ENCODE measurements at regions not wholly inside any gene's neighbourhood (a gene's known extent, or its start where the extent isn't known, plus 50 kb on each side); places are given as distances from the start of the nearest gene placed in this dataset.

DNA sequence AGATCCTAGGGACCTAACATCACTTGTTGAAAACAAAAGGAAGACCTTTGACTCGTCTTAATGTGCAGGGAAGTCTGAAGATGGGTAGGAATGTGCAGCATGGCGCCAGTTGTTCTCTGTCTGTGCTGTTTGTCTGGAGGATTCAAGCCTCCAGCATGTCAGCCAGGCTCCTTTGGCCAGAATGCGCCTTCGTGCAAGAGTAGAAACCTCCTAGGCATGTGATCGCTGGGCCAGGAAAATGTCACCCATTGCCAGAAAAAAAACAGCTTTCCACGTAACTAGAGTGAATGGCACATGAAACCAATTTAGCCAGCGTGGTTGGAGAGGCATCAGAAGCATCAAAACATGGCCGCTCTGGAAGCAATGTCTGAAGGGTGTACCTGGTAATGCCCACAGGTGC lies 132.7 kb downstream of the EDN1 start:
- DNase-seq (ENCODE audit: low read depth, low spot score) = no peak

DNA sequence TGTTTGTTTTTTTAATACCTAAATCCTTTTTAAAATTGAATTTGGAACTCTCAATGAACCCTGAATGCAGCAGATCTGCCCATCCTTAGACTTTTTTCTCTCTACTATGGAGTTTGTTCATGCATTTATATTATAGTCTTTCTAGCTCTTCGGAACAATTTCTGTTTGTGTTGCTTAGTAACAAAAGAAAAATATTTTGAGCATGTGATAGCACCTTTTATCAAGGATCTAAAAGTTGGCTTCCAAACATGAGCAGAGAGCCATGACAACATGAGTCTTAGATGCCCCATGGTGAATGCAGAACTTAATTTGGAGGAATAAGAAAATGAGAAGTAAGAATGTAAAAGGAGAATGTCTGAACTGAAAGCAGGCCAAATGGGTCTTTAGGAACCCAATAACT lies 133.7 kb downstream of the EDN1 start:
- DNase-seq (ENCODE audit: low read depth, low spot score) = no peak

DNA sequence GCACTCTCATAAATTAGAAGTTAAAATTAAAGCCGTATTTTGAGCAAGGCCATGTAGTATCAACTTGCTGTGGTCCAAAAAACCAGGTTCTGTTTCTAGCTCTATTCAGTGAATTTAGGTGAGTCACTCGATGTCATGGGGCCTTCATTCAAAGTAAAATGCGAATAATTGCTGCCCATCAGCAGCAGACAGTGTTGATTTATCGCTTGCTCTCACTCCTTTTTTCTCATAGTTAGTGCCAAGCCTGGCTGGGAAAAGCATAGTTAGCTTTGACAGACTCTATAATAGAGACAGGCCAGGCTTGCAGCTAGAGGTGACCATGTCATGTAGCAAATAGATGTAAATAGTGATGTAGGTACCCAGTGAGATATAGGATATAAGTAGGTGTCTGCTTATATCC lies 136.0 kb downstream of the EDN1 start:
- no peak for DNase-seq (ENCODE audit: low read depth, low spot score)

DNA sequence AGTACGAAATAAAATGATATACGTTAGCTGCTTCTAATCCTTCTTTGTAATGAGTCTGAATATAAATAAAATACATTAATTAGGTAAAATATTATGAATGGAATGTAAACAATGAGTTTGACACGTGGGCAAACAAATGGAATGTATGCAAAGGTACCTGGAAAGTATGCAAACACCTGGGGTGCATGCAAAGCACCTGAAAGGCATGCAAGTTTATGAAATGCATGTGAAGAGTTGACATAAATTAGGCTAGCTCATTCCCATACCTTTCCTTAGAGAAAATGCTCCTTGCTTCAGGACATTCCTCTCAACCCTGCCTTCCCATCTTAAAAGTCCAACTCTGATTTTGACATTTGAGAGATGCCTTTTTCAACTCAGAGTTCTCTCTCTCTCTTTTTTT lies 140.9 kb downstream of the EDN1 start:
- DNase-seq (ENCODE audit: low read depth, low spot score) = peak; percentile 59

DNA sequence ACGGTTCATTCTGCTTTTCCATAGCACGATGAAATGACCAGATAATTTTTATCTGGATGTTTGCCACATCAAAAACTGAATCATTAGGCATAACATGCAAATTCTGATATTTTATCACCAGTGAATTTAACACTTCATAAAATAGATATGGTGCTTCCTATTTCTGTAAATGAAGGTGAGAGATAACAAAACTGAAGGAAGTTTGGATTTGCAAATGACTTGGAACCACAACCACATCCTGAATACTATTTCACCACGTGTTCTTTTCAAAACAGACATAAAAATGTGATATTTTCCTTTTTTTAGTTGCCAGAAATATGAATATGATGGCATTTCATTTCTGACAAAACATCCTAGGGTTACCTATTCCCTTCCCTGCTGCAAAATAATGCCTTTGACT lies 146.1 kb downstream of the EDN1 start:
- DNase-seq (ENCODE audit: low read depth, low spot score) = no peak

DNA sequence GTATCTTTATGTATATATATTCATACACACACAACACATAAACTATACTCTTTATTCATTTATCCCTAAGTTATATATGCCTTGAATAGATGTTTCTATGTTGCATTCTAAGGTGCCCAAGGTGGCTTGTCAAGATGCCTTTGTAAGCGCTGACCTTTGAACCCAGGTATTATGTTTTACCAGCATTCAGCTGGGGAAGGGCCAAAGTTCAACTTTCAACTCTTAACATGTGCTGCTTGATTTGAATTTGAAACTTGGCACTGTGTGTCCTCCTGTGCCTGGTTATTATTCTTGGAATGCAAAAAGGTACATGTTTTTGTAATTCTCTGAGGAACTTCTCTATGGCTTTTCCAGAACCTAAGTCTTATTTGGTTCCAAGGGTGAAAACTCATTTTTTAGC lies 146.5 kb downstream of the EDN1 start:
- no peak for DNase-seq (ENCODE audit: low read depth, low spot score)

DNA sequence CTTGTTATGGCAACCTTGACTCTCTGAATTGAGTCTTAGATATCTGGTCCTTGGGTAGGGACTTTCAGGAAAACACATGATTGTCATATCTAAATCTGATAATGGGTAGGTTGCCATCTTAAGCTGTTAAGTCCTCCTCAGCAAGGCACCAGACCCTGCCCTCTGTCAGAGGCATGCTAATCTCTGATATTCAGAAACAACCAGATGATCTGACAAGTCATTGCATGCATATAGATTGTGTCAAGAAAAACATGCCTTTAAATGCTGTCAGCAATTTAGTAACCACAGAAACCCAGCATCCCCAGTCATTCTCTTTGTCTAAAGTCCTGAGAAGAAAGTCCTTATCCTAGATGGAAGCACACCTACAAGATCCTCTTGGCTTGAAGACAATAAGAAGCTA lies 149.1 kb downstream of the EDN1 start:
- no peak for DNase-seq (ENCODE audit: low read depth, low spot score)

DNA sequence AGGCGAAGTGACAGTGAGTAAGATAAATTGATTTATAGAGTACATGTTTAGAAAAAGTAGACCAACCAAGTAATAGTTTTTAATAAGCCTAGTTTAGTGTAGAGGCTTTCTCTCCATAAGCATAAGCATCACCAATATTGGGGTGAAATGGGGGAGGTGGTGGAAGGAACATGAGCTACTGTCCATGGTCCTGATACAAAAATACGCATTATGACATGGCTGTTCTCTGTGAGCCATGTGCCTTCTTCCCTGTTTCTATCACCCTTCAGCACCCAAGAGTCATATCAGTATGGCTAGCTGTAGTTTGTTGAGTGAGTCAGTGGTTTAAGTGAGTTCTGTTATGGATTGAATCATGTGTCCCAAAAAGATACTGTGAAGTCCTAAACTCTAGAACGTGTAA lies 150.8 kb downstream of the EDN1 start:
- no peak for DNase-seq (ENCODE audit: low read depth, low spot score)

DNA sequence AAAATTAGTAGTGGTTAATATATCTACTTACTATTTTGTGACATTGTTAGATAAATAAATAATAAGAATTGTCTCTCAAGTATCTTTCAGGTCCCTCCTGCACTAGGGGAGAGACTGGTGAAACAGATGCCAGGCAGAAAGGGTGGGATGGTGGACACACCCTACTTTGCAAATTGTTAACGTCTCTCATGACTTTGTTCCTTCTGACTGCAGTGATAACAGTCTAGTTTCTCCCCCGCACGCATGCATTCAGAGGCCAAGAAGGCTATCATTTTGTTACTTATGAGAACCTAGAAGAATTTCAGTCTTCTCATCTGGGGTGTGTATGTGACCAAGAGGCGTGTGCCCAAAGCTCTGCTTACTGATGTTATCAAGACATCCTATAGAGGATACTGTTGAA lies 152.3 kb downstream of the EDN1 start:
- DNase-seq (ENCODE audit: low read depth, low spot score) = no peak

DNA sequence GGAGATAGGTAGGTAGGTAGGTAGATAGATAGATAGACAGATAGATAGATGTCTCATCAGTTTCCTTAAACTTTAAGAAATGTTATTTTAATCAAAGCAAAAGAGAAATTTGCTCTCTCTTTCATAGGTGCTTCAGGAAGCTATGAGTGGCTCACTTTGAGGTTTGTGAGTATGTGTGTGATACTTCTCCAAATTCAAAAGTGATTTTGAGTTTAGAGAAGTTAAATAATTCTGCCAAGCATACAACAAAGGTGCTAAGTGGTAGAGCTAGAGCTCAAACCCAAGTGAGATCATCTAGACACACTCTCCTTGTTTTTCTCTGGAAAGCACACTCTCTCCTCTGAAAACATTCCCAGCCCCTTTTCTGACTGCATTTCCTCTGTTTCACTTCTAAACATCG lies 156.2 kb downstream of the EDN1 start:
- no peak for DNase-seq (ENCODE audit: low read depth, low spot score)

DNA sequence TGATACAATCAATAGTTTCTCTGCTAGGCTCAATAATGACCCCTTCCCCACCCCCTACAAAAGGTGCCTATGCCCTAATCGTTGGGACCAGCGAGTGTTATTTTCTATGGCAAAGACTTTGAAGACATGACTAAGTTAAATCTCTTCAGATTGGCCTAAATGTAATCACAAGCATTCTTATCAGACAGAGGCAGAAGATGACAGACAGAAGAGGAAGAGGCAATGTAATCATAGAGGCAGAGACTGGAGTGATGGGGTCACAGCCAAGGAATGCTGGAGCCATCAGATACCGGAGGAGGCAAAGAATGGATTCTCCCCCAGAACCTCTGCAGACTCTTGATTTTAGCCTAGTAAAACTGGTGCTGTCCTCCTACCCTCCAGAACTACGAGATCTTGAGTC lies 159.3 kb downstream of the EDN1 start:
- no peak for DNase-seq (ENCODE audit: low read depth, low spot score)

DNA sequence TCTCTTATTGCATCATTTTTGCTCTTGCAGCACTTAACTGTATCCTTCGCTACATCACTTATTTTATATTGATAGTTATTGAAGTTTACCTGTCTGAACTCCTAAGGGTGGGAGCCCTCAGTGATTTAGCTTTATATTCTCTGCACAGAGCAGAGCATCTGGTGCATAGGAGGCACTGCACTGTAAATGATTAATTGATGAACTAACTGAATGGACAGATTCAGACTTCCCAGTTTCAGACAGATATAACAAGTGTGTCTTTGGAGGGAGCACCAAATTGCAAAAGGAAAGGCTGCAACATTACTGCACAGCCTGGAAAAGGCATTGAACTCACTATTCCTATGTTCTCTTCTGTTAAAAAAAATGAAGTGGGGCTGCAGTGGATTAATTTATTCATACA lies 160.3 kb downstream of the EDN1 start:
- no peak for DNase-seq (ENCODE audit: low read depth, low spot score)

DNA sequence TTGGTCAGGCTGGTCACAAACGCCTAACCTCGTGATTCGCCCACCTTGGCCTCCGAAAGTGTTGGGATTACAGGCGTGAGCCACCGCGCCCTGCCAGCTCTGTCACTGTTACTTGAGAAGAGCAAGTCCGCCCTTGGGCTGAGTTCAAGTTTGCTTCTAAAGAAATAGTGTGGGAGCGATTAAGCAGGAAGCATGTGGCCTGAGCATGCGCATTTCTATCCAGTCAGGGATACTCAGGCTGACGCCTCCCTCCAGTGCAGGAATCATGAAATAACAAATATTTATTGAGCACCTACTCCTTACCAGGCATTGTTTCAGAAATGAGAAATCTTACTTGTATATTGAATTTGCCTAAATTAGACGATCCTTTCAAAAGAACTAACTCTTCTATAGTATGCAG lies 166.2 kb downstream of the EDN1 start:
- no peak for DNase-seq (ENCODE audit: low read depth, low spot score)

DNA sequence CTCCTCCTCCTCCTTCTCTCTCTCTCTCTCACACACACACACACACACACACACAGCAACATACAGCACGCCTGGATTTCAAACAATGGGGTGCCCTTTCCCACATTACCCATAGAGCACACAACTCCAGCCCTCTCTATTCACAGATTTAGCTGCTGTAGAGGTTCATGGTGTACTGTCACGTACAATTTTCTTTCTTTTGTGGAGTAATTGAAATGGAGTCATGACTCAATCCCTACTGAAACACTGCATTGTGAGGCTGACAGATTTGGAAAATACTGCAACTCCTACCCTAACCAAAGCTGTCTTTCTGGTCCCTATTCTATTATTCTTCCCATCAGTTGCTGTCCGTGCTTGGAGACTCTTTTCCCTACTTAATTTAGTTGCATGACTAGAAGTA lies 166.9 kb downstream of the EDN1 start:
- no peak for DNase-seq (ENCODE audit: low read depth, low spot score)

DNA sequence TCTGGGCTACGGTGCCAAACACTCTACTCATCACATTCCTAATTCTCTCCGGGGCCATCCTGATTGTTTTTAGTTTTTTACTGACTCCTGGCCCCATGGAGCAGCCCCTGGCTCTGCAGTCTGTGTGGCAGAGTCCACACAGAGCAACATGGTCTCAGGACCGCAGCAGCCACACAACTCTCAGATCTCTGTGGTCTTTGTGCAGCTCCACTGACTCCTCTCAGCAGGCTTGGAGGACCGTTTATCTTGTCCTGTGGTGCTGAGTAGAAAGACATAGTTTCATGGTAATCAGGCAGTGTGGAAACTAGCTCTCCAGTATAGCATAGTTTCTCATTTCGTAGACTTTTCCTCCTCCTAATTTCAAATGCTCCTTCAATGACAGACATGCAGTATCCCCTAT lies 168.4 kb downstream of the EDN1 start:
- DNase-seq (ENCODE audit: low read depth, low spot score) = no peak

DNA sequence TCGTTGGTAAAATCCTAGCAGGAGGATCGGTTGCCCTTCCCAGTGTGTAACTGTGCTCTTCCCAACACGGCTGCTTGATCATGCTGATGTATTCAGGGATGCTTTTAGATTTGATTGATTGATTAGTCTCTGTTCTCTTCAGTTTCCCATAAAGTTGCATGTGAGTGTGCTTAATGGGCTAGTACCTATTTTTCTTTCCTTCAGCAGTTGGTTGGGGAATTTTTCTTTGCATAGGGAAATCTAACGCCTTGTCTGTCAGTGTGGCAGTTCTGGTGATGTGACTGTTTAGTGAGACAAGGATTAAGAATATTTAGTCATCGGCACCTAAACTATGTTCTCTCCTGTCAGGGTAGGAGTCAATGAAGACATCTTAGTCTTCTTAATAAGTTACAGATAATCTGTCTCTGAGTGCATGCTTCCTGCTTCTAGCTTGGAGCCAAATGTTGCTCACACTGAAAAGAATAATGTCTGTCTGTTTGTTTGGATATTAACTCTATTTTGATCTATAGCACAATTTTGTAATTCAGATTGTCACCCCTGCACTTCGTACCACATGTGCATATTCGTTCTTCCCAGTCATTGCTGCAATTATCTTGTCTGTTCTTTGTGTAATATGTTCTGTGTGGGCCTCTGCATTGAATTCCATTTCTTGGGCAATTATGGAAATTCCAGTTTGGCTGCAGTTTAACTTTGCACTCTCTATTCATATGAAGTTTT lies 169.9 kb downstream of the EDN1 start:
- no peak for DNase-seq (ENCODE audit: low read depth, low spot score)

DNA sequence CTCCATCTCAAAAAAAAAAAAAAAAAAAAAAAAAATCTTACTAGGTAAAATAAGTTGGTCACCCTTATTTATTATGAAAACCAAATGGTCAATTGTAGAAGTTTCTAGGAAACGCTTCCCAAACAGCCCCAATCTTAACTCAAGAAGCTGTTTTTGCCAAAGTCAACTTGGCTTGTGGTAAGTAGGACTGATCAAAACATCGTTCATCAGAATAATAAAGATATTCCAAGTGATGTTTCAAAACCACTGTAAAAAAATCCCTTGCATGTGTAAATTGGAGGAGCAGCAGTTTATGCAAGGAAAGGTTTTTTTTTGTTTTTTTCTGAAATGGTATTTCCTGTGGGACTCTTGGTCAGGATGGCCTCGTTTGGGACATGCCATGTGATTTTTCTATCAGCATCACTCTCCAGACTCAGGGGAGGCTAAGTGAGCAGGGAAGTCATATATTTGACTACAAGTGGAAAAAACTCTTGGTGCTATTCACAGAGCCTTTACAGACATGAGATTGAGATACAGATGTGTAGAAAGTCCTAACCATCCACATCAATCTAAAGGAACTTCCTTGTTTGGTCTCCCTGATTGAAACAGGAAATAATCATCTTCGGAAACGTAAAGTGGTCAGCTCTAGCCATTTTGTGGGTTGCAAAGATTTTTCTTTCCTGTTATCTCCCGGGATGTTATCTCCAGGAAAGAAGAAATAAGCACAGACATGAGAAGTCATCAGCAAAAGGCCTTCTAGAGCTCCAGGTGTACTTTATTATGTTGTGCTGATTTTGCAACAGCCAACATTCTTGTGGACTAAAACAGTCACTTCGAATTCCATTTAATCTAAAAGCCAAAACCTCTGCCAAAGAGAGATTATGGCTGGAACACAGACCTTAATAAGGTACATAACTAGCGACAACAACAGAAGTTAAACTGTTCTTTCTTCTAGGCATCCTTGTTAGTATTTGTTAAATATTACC lies 177.8 kb downstream of the EDN1 start:
- DNase-seq (ENCODE audit: low read depth, low spot score) = no peak

DNA sequence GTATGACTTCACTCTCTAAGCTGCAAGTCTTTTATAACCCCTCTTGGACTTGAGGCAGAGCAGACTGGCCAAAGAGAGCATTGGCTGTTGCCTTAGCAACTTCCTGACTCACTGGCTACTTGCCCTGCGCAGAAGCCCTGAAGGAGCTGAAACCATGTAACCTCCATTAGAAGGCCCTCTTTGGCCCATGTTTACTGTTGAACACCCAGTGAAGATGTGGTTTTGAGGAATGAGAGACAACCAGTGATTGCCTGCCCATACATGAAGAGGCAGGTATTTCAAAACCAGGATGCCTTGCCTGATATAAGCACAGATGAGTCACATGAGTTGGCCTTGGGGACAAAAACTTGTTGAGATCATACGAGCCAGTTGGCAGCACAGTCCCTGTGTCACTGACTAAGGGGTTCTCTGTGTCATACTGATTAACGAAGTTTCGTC lies 182.5 kb downstream of the EDN1 start:
- DNase-seq (ENCODE audit: low read depth, low spot score) = no peak

DNA sequence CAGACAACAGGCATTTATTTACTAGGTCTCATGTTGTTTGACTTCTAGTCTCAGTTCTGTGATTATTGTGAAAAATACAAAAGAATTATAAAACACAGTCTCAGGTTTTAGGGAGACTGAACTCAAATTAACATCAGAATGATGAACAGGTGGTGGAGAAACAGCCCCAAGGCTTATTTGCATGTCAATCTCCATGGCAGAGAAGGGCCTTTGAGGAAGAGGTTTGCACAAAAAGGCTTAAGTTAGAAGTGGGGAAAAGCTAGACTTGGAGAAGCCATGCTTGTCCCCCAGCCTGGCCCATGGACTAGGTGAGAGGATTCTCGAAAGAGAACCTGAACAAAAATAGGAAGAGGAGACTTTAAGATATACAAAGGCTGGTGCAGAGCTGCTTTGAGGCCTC lies 183.3 kb downstream of the EDN1 start:
- no peak for DNase-seq (ENCODE audit: low read depth, low spot score)

DNA sequence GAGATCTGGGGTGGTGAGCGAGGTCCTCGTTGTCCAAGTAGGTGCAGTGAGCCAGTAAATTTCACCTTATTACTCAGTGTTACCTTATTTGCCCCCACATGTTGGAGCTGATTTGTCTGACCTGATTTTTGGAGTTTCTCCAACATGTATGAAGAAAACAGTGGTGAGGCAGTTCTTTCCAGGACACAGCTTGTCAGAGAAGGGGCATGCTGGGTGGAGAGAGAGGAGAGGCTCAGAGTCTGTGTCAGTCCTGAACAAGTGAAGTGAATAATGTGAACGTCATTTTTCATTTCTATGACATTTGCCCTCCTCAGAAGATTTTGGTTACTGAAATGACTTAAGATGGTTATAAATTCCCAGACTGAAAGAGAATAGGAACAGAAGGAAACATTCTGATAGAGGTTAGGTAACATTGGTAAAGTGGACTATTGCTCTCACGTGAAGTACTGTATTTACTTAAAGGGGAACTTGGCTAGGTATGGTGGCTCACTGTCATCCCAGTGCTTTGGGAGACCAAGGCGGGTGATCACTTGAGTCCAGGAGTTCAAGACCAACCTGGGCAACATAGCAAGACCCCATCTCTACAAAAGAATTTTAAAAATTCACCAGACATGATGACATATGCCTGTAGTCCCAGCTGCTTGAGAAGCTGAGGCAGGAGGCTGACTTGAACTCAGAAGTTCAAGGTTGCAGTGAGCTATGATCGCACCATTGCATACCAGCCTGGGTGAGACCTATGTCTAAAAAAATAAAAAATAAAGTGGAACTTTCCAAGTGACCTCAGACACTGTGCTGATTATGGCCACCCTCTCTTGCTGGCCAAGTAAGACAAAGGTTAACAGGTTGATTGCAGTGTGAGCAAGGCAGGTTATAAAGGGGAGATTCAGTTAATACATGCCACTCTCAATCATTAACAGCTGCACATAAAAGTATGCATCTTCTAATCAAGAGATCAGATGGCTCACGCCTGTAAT lies 184.3 kb downstream of the EDN1 start:
- no peak for DNase-seq (ENCODE audit: low read depth, low spot score)

DNA sequence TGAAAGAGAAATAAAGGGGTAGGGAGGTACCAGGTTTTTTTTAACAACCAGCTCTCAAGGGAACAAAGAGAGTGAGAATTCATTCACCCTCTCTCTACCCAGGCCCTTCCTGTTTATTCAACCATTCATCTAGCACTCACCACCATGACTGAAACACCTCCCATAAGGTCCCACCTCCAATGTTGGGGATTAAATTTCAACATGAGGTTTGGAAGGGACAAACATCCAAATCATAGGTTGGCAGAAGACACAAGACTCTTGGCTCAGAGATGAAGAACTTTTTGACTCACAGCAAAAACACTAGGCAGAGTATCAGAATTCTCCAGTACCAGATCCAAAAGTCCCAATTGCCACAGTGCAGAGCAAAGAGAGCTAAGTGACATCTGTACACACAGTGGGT lies 186.3 kb downstream of the EDN1 start:
- no peak for DNase-seq (ENCODE audit: low read depth, low spot score)

DNA sequence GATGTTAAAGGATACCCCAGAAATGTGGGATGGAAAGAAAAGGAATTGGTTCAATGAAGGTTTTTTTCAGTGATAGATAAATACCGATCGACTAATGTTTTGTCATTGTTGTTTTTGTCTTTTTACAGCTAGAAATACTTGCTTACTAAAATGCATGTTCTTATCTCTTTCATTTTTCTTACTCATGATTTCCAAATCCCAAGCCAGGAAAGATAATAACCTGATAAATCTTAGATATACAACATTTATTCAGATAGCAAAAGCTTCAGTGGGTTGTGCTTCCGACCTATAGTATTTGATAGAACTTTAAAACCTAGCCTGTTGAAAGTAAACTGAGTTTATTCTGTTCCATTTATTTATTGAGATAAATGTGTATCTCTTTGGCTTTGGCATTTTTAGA lies 187.5 kb downstream of the EDN1 start:
- DNase-seq (ENCODE audit: low read depth, low spot score) = no peak
